IPS DF 19.7 (cell line): ENCODE measurements at regions not wholly inside any gene's neighbourhood (a gene's known extent, or its start where the extent isn't known, plus 50 kb on each side); places are given as distances from the start of the nearest gene placed in this dataset.

Experiments used
- DNase-seq: peaks from one replicate; pipeline ENCODE4 v3.0.0-alpha.2; 2013; ENCODE audit warnings: low read depth, low spot score

DNA sequence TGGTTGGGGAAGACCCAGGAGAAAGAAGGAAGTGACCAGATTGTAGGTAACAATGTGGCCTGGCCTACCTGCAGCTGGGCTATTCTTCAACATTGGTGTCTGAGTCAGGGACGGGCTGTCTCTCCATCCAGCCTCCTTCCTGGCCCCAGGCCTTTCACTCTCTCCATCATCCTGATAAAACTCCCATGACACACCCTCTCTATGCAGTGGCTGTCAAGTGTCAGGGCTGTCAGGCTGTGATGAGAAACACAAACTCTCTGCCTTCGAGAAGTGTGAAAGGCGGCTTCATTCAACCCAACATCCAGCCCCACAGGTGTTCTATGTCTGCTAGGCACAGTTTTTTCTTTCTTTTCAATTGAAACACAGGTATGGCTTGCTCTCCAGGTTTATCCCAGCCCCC is 153.3 kb upstream of the VSTM2B start:
- DNase-seq, result no peak

DNA sequence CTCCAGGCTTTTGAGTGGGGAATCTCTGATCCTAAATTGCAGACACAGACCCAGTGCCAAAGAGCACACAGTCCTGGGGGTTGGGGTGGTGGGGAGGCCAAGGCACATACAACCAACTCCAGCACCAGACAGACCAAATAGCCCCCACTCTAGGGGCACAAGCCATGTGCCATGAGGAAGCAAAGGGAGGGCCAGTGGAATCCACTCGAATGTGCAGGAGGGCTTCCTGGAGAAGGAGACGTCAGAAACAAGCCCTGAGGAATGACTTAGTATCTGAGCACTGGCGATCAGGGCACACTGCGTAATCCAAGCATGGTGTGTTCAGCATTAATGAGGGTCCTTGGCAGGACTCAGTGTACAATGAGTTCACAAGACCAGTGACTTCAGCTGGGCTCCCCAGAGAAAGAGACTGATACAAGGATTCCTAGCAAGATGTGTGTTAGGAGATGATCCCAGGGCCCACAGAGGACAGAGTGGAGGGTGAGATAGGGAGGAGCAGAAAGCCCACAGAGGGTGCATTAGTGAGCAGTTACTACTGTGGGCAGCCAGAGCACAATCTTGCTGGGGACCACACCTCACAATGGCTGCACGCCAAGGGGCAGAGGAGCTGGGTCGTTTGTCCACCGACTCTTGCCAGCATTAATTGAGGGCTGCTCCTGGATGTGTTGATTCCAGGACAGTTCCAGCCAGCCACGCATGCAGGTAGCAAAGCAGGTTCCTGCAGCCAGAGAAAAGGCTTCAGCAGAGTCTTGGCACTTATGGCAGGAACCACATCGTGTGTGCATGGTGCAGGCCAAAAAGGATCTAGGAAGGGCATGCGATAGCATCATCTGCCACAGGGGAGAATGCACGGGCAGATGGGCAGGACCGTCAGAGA is 152.6 kb upstream of the VSTM2B start:
- no peak for DNase-seq

DNA sequence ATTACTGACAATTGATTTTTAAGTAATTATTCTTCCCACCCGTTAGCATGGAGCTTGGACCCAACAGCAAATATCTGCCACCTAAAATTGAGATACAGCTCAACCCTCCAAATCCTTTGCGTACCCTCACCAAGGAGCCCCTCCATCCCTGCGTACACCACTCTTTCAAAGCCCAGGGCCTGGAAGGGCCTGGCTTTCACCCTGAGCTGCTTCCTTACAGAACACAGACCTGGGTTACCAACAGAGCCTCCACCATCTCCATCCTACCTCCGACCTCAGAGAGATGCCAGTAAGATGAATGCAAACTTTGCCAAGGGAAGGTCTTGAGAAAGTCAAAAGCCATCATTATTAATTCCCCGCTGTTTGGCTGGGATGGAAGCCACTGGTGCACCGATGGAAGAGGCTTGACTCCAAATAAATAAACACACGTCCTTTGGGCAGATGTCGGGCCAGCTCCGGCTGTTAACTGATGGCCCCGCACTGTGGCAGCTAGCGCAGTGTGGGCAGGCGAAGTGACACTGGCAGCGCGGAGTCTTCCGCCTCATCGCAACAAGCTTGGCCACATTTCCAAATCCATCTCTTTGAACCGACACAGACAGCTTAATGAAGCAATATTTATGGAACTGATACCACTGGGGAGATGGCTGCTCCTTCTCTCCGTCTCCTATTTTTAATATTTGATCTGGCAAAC is 150.2 kb upstream of the VSTM2B start:
- no peak for DNase-seq

DNA sequence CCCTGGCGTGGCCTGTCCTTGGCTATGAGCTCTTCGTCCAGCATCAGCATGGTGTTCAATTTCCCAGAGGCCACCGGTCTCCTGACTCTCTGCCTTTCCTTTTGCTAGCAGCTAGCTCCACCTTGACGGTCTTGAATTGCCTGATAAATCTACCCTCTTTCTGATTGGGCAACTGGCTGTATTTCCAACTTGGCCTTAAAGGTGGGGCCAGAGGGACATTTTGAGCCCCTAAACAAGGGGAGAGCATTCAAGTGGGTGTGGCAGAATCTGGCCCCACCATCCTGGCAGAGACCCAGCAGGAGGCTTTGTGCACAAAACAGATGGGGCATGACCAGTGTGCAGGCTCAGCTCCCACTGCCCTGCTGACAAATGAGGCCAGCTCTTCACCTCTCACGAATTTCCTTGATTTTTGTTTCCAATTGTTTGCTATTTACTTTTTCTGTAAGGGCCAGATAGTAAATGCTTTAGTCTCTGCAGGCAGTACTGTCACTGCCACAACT is 148.9 kb upstream of the VSTM2B start:
- DNase-seq, result no peak

DNA sequence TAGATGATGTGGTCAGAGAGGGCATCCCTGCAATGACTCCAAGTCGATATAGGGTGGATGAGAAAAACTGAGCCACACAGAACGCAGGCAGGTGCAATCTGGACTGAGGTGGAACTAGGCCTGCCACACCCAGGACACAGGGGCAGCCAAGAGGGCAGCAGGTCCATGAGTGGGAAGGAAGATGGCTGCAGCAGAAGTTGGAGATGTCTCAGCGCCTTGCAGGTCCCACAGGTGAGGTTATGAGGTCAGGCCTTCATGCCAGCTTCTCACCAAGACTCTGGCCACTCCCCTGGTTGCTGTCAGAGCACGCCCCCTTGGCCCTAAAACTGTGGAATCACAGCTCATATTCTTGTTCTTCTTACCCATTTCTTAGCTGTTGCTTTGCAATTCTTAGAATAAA is 147.7 kb upstream of the VSTM2B start:
- DNase-seq, result no peak

DNA sequence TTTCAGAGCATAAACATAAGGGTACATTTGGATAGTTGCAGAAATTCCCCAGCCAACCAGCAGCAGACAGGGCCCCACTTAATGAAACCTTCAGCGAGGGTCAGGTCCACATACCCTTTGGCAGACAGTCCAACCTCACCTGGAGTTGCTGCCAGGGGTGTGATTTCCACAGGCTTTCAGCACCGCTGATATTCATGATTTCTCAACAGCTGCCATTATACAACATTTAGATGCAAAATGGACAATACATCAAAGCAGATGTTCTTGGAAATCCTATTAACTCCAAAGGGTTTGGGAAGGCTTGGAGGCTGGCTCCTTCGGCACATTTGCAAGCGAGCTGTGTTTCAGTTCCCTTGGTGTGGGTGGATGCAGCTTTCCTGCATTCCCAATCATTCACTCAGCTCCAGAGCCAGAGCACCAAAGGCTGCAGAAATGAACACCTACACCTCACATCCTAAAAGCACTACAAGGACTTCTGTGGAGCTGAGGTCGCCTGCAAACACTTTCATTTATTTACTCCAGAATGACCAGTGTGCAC is 147.2 kb upstream of the VSTM2B start:
- DNase-seq, result no peak

DNA sequence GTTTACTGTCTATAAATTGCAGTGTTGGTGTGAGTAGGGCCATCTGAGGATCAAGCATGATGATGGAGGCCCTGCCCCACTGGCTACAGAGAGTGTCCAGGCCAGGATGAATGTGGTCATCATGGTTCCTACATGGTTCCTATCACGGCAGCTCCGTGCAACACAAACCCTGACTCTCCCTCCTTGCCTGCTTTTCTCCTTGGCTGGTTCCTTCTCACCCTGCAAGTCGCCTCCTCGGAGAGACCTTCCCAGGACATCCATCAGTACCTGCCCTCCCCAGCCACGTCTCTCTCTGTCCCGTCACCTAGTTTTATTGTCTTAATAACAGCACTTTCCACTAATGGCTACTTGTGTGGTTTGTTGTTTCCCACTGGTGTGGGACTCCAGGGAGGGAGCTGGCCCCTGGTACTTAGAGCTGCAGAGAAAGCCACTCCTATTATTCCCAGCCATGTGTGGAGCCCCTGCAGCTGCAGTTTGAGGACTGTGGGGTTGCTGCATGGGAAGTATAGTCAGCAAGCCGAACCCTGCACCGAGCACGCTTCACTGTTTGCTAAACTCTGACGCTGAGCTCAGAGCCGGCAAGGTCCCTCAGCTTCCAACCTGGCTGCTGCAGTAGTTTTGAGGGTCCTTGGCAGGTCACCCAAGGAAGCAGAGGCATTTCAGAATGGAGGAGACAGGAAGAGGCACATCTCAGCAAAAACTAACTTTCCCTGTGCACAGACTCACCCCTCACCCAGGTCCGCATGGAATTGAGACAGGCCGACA is 146.4 kb upstream of the VSTM2B start:
- DNase-seq, result no peak

DNA sequence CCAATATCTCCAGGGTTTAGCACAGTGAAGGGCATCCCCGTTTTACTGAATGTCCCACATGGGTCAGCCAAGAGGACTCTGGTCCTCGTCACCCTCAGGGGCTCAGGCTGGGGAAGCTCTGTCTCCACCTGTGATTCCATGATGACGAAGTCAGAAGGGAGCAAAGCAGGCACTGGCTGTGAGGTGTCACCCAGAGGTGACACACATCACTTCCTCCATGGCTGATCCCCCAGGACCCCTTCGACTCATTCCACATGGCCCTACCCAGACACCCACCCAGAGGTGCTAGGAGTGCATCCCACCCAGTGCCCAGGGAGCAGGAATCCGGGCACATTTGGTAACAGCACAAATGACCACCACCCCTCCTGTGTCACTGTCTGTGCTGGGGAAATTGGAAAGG is 145.2 kb upstream of the VSTM2B start:
- no peak for DNase-seq

DNA sequence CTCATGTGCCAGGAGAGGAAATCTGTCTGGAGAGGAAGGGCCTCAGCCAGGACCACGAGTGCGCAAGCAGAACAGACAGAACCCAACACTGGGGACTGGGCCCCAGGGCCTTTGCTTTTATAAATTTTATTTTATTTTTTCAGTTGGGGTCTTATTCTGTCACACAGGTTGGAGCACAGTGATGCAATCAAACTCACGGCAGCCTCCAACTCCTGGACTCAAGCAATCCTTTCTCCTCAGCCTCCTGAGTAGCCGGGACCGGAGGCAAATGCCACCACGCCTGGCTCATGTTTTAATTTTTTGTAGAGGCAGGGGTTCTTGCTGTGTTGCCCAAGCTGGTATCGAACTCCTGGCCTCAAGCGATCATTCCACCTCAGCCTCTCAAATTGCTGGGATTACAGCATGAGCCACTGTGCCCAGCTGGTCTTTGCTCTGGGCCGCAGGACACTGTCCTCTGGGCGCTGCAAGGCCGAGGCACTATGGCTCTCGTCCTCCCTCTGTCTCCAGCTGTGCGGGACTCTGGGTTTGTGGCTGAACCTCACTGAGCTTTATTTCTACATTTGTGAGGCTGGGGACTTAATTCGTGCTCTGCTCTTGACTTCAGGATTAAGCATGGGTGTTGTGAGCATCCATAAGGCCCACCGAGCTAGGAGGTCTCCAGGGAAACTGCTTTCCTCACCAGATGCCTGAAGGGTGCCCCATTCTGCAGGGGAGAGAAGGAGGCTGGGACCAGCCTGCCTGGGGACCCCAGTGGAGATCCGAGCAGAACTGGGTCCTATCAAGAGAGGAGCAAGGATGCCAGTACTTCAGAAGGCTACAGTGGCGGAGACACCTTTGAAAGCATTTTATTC is 144.2 kb upstream of the VSTM2B start:
- DNase-seq, result no peak

DNA sequence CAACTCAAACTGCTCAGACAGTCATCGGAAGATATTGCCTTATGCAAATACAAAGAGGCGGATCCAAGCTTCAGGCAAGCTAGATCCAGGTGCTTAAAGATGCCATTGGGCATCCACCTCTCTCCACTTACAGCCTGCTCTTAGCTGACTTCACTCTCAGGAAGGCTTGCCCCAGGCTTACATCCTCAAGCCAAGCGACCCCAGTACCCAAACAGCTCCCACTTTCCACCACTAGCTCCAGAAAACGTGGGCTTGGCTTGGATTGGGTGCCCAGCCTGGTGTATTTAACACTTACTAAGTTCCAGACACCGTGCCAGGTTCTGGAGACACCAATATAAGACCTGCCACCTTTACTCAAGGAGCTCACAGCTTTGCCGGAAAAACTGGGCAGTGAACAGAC is 142.1 kb upstream of the VSTM2B start:
- DNase-seq, result no peak

DNA sequence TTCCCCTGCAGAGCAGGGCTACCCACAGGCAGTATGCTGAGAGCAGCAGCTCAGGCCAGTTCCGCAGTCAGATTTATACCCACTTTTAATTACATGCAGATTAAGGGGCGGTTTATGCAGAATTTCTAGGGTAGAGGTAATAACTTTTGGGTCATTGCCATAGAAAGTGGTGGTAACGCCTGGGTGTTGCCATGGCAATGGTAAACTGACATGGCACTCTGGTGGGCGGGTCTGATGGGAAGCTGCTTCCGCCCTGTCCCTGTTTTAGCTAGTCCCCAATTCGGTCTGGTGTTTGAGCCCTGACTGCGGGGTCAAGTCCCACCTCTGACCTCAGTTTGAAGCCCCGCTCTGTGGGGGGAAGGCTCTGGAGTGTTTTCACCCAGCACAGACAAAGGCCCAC is 141.1 kb upstream of the VSTM2B start:
- no peak for DNase-seq

DNA sequence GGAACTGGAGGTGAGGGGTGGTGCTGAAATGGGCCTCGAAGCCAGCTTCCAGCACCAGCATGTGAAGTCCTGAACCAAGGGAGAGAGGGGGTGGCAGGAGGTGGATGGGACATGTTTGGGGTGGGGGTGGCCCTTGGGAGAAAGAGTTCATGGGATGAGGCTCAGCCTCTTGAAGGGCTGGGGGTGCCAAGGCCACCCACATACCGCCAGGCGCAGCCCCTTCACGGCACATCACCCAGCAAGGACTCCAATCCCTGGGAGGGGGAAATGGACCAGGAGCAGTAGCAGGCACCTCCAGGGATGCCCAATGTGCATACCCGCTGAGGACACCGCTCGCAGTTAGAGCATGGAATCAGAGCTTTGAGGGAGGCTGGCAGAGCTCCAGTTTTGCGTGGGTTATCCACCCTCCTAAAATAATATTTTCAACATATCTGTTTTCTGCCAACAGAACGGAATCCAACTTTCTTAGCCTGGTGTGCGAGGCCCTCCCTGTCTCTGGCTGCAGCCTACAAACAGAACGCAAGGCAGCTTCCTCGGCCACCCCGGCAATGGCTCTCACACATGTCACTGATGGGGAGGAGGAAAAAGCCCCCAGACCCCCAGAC is 140.5 kb upstream of the VSTM2B start:
- no peak for DNase-seq

DNA sequence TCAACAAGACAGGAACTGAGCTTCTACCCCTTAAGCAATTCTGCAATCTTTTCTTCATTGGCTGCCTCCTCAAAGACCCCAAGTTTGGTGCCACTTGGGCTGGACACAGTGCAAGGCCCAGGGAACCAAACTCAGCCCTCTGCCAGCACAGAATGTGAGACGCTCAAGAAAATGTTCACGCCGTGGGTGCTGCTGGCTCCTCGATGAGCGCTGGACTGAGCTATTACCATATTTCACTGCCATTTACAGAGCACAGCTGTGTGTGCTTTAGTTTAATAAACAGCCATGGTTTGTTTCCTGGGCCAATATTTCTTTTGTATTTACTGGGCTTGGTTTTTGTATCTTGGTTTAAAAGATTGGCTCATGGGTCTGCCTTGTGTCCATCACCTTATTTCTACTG is 138.8 kb upstream of the VSTM2B start:
- DNase-seq, result no peak

DNA sequence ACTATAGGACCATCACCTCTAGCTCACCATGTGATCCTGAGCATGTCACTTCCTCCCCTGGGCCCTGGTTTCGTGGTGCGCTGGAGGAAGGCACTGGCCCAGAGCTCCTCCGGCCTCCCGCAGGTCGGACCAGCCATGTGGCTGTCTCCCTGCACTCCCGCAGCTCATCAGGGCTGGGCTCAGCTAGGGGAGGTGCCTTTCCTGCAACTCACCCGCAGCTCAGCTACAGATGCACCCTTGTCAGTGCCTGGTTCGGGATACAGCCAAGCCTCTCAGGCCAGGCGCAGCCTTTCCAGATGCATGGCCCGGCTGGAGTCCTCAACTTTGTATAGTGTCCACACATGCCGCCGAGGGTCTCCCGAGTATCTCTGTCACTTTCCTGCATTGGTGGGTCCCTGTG is 138.2 kb upstream of the VSTM2B start:
- no peak for DNase-seq

DNA sequence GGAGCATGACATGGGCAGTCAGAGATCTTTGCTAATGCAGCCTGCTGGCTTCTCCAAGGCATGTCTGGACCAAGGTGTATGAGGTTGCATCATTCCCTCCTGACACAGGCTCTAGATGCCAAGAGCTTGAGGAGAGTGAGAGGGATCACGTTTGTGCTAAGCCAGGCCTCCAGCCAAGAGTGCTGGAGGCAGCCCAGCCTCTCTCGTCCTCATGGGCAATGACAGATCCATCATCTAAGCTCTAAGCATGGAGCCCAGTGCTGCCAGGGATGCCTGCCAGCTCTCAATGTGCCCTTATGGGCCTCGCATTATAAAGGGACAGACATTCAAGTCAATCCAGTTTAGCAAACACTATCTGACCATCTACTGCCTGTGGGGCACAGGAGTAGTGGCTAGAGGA is 136.3 kb upstream of the VSTM2B start:
- no peak for DNase-seq

DNA sequence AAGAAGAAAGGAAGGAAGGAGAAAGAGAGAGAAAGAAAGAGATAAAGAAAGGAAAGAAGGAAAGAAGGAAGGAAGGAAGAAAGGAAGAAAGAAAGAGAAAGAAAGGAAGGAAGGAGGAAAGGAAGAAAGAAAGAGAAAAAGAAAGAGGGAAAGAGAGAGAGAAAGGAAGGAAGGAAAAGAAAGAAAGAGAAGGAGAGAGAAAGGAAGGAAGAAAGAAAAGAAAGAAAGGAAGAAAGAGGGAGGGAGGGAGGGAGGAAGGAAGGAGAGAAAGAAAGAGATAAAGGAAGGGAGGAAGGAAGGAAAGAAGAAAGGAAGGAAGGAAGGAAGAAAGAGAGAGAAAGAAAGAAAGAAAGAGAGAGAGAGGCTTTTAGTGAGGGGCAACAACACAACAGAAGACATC is 135.1 kb upstream of the VSTM2B start:
- no peak for DNase-seq

DNA sequence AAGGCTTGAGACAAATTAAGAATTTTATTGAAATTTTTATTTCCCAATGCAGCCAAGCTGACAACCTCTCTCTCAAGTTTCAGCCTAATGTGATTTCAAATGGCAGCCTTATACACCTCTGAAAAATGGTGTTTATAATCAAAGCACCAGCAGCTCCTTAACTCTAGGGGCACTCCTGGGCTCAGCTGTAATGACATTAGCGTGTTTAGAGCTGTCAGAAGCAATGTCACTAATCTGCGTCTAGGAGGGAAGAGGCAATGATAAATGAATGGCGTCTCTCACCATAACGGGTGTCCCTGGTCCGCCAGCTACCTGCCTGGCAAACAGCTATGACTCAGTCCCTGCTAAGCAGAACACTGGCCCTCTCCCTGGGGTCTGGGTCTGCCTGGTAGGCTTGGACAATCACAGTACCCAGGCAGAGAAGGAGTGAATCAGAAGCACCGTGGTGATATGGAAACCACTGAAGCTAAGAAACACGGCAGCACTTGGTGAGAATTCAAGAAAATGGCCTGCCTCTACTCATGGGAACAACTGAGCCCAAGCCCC is 131.8 kb upstream of the VSTM2B start:
- no peak for DNase-seq

DNA sequence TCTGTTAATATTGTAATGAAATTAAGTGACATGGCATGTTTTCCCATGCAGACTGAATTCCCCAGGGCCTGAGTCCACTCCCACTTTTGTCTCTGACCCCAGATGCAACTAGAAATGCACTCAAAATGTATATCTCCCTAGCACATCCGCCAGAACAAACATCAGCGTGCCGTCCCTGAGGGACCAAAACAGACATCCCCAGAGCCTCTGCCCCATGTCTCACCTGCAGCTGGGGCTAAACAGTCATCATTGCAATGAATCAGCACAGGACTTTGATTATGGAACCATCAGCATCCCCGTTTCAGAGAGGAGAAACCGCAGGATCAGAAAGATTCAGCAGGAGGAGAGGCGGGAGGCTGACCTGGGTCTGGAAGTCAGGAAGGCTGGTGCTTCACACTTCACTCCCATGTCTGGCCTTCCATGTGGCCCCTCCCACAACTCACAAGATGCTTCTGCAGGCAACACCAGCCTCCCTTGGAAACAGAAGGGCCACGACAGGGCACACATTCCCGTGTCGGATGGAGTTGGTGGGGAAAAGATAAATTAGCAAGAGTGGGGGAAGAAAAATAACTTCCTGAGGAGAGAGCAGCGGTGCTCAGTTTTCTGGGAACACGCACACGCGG is 130.6 kb upstream of the VSTM2B start:
- no peak for DNase-seq

DNA sequence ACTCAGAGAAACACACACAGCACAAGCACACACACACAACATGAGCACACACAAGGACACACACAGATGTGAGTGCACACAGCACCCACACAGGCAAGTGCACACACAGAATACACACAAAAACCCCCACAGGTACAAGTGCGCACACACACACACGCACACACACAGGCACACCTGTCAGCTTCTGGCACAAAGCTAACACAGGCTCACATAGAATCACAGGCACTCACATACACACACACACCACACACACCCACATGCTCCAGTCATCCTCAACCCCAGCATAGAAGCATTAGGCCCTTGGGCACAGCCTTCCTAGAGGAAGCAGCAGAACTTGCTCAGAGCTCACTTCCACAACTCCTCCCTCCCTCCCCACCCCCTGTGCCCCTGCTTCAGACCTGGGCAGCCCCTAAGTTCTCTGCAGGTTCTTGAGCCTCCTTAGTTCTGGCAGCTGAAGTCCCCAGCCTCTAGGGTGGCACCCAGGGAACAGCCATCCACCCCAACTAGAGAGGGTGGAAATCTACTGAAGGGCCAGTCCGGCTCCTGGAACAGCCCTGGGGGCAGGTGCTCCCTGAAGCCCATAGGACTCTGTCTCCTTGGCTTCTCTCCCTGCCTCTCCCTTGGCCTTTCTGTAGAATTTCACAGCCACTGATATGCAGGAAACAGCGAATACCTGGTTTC is 129.9 kb upstream of the VSTM2B start:
- no peak for DNase-seq
